ENCODE measurements at regions not wholly inside any gene's neighbourhood (a gene's known extent, or its start where the extent isn't known, plus 50 kb on each side); places are given as distances from the start of the nearest gene placed in this dataset.
"Not testable (repeated sequence)": the region's sequence is repeated elsewhere in the genome, so short reads cannot be mapped to it uniquely, and the experiment has no call there.

DNA sequence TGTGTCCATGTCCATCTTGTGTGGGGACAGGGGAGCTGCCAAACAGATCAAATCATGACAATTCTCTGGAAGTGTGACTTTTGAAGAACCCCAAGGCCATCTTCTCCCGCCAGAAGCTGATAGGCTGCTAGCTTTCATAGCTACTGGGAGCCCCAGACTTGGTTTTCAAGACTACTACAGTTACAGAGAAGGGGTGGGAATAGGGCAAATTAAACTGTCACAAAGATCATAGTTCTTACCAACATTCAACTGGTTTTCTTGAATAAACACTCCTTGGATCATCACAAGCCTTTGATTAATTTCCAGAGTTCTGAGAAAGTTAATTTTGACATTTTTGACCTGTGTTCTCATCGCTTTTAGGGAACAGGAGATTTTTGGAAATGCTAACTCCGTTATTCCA is 67.8 kb upstream of the FARP1 start:
- no peak overlapping the region for H3K27ac Mint-ChIP-seq (ENCODE audit: unreplicated experiment)
- CTCF ChIA-PET: no interaction called here

DNA sequence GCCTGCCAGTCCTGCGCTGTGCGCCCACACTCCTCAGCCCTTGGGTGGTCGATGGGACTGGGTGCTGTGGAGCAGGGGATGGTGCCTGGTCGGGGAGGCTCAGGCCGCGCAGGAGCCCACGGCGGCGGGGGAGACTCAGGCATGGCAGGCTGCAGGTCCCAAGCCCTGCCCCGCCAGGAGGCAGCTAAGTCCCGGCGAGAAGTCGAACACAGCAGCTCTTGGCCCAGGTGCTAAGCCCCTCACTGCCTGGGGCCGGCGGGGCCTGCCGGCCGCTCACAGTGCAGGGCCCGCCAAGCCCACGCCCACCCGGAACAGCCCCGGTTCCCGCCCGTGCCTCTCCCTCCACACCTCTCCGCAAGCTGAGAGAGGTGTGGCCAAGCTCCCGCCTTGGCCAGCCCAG is 66.6 kb upstream of the FARP1 start:
- H3K9me3 ChIP-seq; H3K9me3 Mint-ChIP-seq (ENCODE audit: unreplicated experiment); H3K27ac Mint-ChIP-seq (ENCODE audit: unreplicated experiment); DNase-seq; CTCF ChIA-PET; H3K36me3 ChIP-seq (ENCODE audit: control insufficient read depth, insufficient read depth, low read length); BruUV-seq (replicated peaks); H3K4me1 Mint-ChIP-seq (ENCODE audit: low read depth, unreplicated experiment); H3K27me3 Mint-ChIP-seq (ENCODE audit: insufficient read depth, unreplicated experiment); H3K27me3 ChIP-seq (replicated peaks; ENCODE audit: control insufficient read depth, insufficient read depth, low read length); H3K4me1 ChIP-seq; intact Hi-C loops (cut with micrococcal nuclease; ENCODE audit: unreplicated experiment); POLR2A ChIA-PET; H3K4me3 ChIP-seq (ENCODE audit: low read depth, low read length); H3K36me3 Mint-ChIP-seq (ENCODE audit: insufficient read depth, unreplicated experiment); H3K4me3 Mint-ChIP-seq (ENCODE audit: unreplicated experiment): not testable (repeated sequence)

More for the DNA sequence above, 67.8 kb upstream of the FARP1 start:
- Histone ChIP-seq H3K36me3 (ENCODE audit: control insufficient read depth, insufficient read depth, low read length) (no peaks in the 10 kb centered on the region), H3K4me1 (no peaks in the 10 kb centered on the region), H3K9me3 (0 out of 2 replicates have a peak, but pooled peaks cover 8% of the 10 kb centered on the region), H3K27me3 (replicated peaks; ENCODE audit: control insufficient read depth, insufficient read depth, low read length) (no peaks in the 10 kb centered on the region), H3K4me3 (ENCODE audit: low read depth, low read length) (no peak overlapping the region)
- no peaks in the 10 kb centered on the region for H3K36me3 Mint-ChIP-seq (ENCODE audit: insufficient read depth, unreplicated experiment)
- H3K27me3 Mint-ChIP-seq (ENCODE audit: insufficient read depth, unreplicated experiment): no peaks in the 10 kb centered on the region
- intact Hi-C loops (cut with micrococcal nuclease; ENCODE audit: unreplicated experiment): no loop called here
- BruUV-seq (replicated peaks): no TSS peak
- DNase-seq: no peak
- POLR2A ChIA-PET: no interaction called here
- H3K4me1 Mint-ChIP-seq (ENCODE audit: low read depth, unreplicated experiment): no peaks in the 10 kb centered on the region
- H3K4me3 Mint-ChIP-seq (ENCODE audit: unreplicated experiment): no peak overlapping the region
- H3K9me3 Mint-ChIP-seq (ENCODE audit: unreplicated experiment): peaks cover 10% of the 10 kb centered on the region
- TF ChIP-seq, protein P1, sequence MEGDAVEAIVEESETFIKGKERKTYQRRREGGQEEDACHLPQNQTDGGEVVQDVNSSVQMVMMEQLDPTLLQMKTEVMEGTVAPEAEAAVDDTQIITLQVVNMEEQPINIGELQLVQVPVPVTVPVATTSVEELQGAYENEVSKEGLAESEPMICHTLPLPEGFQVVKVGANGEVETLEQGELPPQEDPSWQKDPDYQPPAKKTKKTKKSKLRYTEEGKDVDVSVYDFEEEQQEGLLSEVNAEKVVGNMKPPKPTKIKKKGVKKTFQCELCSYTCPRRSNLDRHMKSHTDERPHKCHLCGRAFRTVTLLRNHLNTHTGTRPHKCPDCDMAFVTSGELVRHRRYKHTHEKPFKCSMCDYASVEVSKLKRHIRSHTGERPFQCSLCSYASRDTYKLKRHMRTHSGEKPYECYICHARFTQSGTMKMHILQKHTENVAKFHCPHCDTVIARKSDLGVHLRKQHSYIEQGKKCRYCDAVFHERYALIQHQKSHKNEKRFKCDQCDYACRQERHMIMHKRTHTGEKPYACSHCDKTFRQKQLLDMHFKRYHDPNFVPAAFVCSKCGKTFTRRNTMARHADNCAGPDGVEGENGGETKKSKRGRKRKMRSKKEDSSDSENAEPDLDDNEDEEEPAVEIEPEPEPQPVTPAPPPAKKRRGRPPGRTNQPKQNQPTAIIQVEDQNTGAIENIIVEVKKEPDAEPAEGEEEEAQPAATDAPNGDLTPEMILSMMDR (IDR thresholded peaks at IDR 0.05; ENCODE audit: insufficient read depth in 1 of 2, low read depth in 1 of 2, low read length in 1 of 2, severe bottlenecking in 1 of 2, unreplicated experiment in 1 of 2): no peak

DNA sequence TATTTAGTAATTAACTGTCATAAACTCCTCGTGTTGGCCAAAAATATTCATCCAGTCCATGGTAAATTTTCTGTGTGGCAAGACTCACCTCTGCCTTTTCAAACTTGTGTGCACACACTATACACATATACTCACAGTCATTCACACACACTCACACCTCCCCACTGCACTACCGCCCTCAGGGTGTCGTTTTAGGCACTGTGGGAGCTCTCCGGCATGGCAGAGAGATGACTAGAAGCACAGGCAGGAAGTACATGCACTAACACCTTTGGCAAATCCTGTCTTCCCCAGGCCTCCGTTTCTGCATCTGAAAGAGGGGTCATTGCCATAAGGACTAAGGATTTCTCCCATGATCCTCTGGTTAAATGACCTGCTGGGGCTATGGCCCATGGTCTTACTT is 62.6 kb upstream of the FARP1 start:
- ChIA-PET CTCF (no interaction called here), POLR2A (no interaction called here)
- H3K4me3 Mint-ChIP-seq (ENCODE audit: unreplicated experiment): no peak overlapping the region
- no peak for DNase-seq
- H3K9me3 Mint-ChIP-seq (ENCODE audit: unreplicated experiment): peaks cover 10% of the 10 kb centered on the region
- H3K4me3 ChIP-seq (ENCODE audit: low read depth, low read length): no peak overlapping the region
- H3K36me3 ChIP-seq (ENCODE audit: control insufficient read depth, insufficient read depth, low read length): no peaks in the 10 kb centered on the region
- no peaks in the 10 kb centered on the region for H3K36me3 Mint-ChIP-seq (ENCODE audit: insufficient read depth, unreplicated experiment)
- no peaks in the 10 kb centered on the region for H3K4me1 Mint-ChIP-seq (ENCODE audit: low read depth, unreplicated experiment)
- no peaks in the 10 kb centered on the region for H3K27me3 Mint-ChIP-seq (ENCODE audit: insufficient read depth, unreplicated experiment)
- no peaks in the 10 kb centered on the region for H3K4me1 ChIP-seq
- intact Hi-C loops (cut with micrococcal nuclease; ENCODE audit: unreplicated experiment): no loop called here
- no peaks in the 10 kb centered on the region for H3K27me3 ChIP-seq (replicated peaks; ENCODE audit: control insufficient read depth, insufficient read depth, low read length)
- TF ChIP-seq, protein P1 (IDR thresholded peaks at IDR 0.05; ENCODE audit: insufficient read depth in 1 of 2, low read depth in 1 of 2, low read length in 1 of 2, severe bottlenecking in 1 of 2, unreplicated experiment in 1 of 2): no peak
- H3K9me3 ChIP-seq: 0 out of 2 replicates have a peak, but pooled peaks cover 8% of the 10 kb centered on the region
- H3K27ac Mint-ChIP-seq (ENCODE audit: unreplicated experiment): no peak overlapping the region
- no TSS peak for BruUV-seq (replicated peaks)

DNA sequence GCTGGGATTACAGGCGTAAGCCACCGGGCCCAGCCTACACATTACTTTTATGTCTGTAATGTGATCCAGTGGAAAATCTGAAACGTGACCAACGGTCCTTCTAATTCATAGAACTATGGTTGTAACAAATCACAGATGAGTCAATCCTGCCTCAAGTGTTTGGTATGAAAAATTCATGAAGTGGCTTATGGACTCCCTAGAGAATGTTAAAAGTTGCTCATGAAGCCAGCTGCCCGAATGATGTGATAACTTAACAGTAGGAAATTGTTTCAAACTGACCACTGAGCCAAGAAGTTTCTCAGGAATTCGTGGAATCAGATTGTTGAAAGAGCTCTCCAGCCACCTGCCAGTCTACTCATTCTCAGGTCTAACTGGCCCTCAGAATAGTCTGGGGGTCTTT is 59.4 kb upstream of the FARP1 start:
- Histone ChIP-seq H3K4me1 (no peaks in the 10 kb centered on the region), H3K27me3 (replicated peaks; ENCODE audit: control insufficient read depth, insufficient read depth, low read length) (no peaks in the 10 kb centered on the region), H3K4me3 (ENCODE audit: low read depth, low read length) (no peak overlapping the region), H3K9me3 (0 out of 2 replicates have a peak, but pooled peaks cover 4% of the 10 kb centered on the region), H3K36me3 (ENCODE audit: control insufficient read depth, insufficient read depth, low read length) (no peaks in the 10 kb centered on the region)
- Mint-ChIP-seq H3K27me3 (ENCODE audit: insufficient read depth, unreplicated experiment) (no peaks in the 10 kb centered on the region), H3K27ac (ENCODE audit: unreplicated experiment) (no peak overlapping the region), H3K9me3 (ENCODE audit: unreplicated experiment) (peaks cover 8% of the 10 kb centered on the region), H3K36me3 (ENCODE audit: insufficient read depth, unreplicated experiment) (no peaks in the 10 kb centered on the region), H3K4me1 (ENCODE audit: low read depth, unreplicated experiment) (no peaks in the 10 kb centered on the region), H3K4me3 (ENCODE audit: unreplicated experiment) (no peak overlapping the region)
- TF ChIP-seq, protein P1 (IDR thresholded peaks at IDR 0.05; ENCODE audit: insufficient read depth in 1 of 2, low read depth in 1 of 2, low read length in 1 of 2, severe bottlenecking in 1 of 2, unreplicated experiment in 1 of 2): no peak
- CTCF ChIA-PET: no interaction called here
- intact Hi-C loops (cut with micrococcal nuclease; ENCODE audit: unreplicated experiment): no loop called here
- POLR2A ChIA-PET: no interaction called here
- DNase-seq: no peak
- no TSS peak for BruUV-seq (replicated peaks)

Data from Caco-2 (cell line).